BJ (cell line): ENCODE measurements at regions not wholly inside any gene's neighbourhood (a gene's known extent, or its start where the extent isn't known, plus 50 kb on each side); places are given as distances from the start of the nearest gene placed in this dataset.

ENCODE experiments used
- CTCF ChIA-PET: fragments of 350-600 bp; formaldehyde crosslinking; extraction: SDS; loops from one replicate; lab custom pipeline; 2021; ENCODE audit warnings: antibody characterized with exemption, inconsistent platforms; lab: Yijun Ruan, JAX
- POLR2A ChIA-PET: fragments of 300-600 bp; sonication (Branson Sonifier 250); formaldehyde crosslinking; extraction: SDS; loops from one replicate; lab custom pipeline; 2021; ENCODE audit warnings: antibody characterized with exemption; lab: Charles Lee
- DNase-seq: peaks from one replicate; pipeline ENCODE4 v3.0.0-alpha.2; 2011; ENCODE audit warnings: low read depth
- H3K27me3 ChIP-seq: 2 replicates; pipeline ENCODE4 v1.6.0; 2011; ENCODE audit warnings: low read length; ENCODE audit not compliant: control insufficient read depth, insufficient read depth
- H3K36me3 ChIP-seq: 2 replicates; pipeline ENCODE4 v1.5.1; 2011; ENCODE audit warnings: low read length; ENCODE audit not compliant: control insufficient read depth, insufficient read depth
- H3K4me3 ChIP-seq: 2 replicates; pipeline ENCODE4 v1.5.1; 2011; ENCODE audit warnings: low read depth, mild to moderate bottlenecking, control low read depth, low read length
- CTCF ChIP-seq: IDR thresholded peaks from 2 replicates; pipeline ENCODE4 v1.5.1; 2011; ENCODE audit warnings: low read depth, mild to moderate bottlenecking, control low read depth, inconsistent platforms, low read length, moderate library complexity; ENCODE audit not compliant: insufficient read depth

GRCh38 chr7:118052336-118052735 is 131.6 kb upstream of the LSM8 start:
- no peak for TF ChIP-seq CTCF
- ChIA-PET POLR2A (no interaction called here), CTCF (no interaction called here)
- no peak for DNase-seq
- Histone ChIP-seq H3K4me3 (no peak overlapping the region), H3K27me3 (no peaks in the 10 kb centered on the region), H3K36me3 (no peaks in the 10 kb centered on the region)

GRCh38 chr7:118053353-118053752 is 130.6 kb upstream of the LSM8 start:
- ChIA-PET CTCF (no interaction called here), POLR2A (no interaction called here)
- no peak for DNase-seq
- no peak for TF ChIP-seq CTCF
- no peak overlapping the region for H3K4me3 ChIP-seq
- H3K36me3 ChIP-seq, result no peaks in the 10 kb centered on the region
- no peaks in the 10 kb centered on the region for H3K27me3 ChIP-seq

- no peak for DNase-seq
- ChIA-PET CTCF (no interaction called here), POLR2A (no interaction called here)
- Histone ChIP-seq H3K36me3 (no peaks in the 10 kb centered on the region), H3K4me3 (no peak overlapping the region), H3K27me3 (no peaks in the 10 kb centered on the region)
- no peak for TF ChIP-seq CTCF
Observed at GRCh38 chr7:118054529-118054928, 129.4 kb upstream of the LSM8 start.

- ChIA-PET POLR2A (no interaction called here), CTCF (no interaction called here)
- no peak for TF ChIP-seq CTCF
- Histone ChIP-seq H3K4me3 (no peak overlapping the region), H3K36me3 (no peaks in the 10 kb centered on the region), H3K27me3 (no peaks in the 10 kb centered on the region)
- no peak for DNase-seq
Observed at GRCh38 chr7:118055647-118056046, 128.3 kb upstream of the LSM8 start.

- H3K36me3 ChIP-seq, result no peaks in the 10 kb centered on the region
- no peak for TF ChIP-seq CTCF
- H3K27me3 ChIP-seq, result no peaks in the 10 kb centered on the region
- ChIA-PET CTCF (no interaction called here), POLR2A (no interaction called here)
- no peak overlapping the region for H3K4me3 ChIP-seq
- DNase-seq, result no peak
Observed at GRCh38 chr7:118057404-118057803, 126.6 kb upstream of the LSM8 start.
